Endodermal cell (in vitro differentiated cells): ENCODE measurements at regions not wholly inside any gene's neighbourhood (a gene's known extent, or its start where the extent isn't known, plus 50 kb on each side); places are given as distances from the start of the nearest gene placed in this dataset.

ENCODE experiments used
- DNase-seq: peaks from one replicate; pipeline ENCODE4 v3.0.0-alpha.2; 2017
- H3K27ac ChIP-seq: 2 replicates; pipeline ENCODE4 v1.5.1; 2013; ENCODE audit warnings: mild to moderate bottlenecking, low read depth, low read length, moderate library complexity
- H3K27me3 ChIP-seq: 2 replicates; pipeline ENCODE4 v1.6.1; 2013; ENCODE audit warnings: mild to moderate bottlenecking, low read length, moderate library complexity; ENCODE audit not compliant: insufficient read depth, control insufficient read depth, poor library complexity, severe bottlenecking
- H3K36me3 ChIP-seq: 2 replicates; pipeline ENCODE4 v1.7.0; 2013; ENCODE audit warnings: mild to moderate bottlenecking, low read length, moderate library complexity; ENCODE audit not compliant: control insufficient read depth, insufficient read depth
- H3K4me1 ChIP-seq: one replicate; pipeline ENCODE4 v1.7.0; 2013; ENCODE audit warnings: low read length; ENCODE audit not compliant: control insufficient read depth, insufficient read depth
- H3K4me3 ChIP-seq: 2 replicates; pipeline ENCODE4 v1.5.1; 2013; ENCODE audit warnings: mild to moderate bottlenecking, low read length, moderate library complexity
- H3K9ac ChIP-seq: 2 replicates; pipeline ENCODE4 v1.6.1; 2013; ENCODE audit warnings: mild to moderate bottlenecking, low read length, moderate library complexity; ENCODE audit not compliant: poor library complexity, severe bottlenecking; ENCODE audit errors: extremely low read depth
- H3K9me3 ChIP-seq: 2 replicates; pipeline ENCODE4 v1.6.1; 2013; ENCODE audit warnings: mild to moderate bottlenecking, low read length, moderate library complexity; ENCODE audit not compliant: control insufficient read depth
- H3K27ac Mint-ChIP-seq: 2 replicates; pipeline ENCODE4 v1.8.0; 2020; ENCODE audit warnings: mixed read lengths
- H3K27me3 Mint-ChIP-seq: 2 replicates; pipeline ENCODE4 v1.8.0; 2021; ENCODE audit warnings: mild to moderate bottlenecking, mixed read lengths; ENCODE audit not compliant: insufficient read depth
- H3K36me3 Mint-ChIP-seq: 2 replicates; pipeline ENCODE4 v1.8.0; 2020; ENCODE audit warnings: low read depth, mixed read lengths
- H3K4me1 Mint-ChIP-seq: 2 replicates; pipeline ENCODE4 v1.8.0; 2020; ENCODE audit warnings: mixed read lengths
- H3K4me3 Mint-ChIP-seq: 2 replicates; pipeline ENCODE4 v1.8.0; 2020; ENCODE audit warnings: mild to moderate bottlenecking, moderate library complexity, mixed read lengths
- H3K9me3 Mint-ChIP-seq: 2 replicates; pipeline ENCODE4 v1.8.0; 2020; ENCODE audit warnings: mild to moderate bottlenecking, mixed read lengths
- CTCF ChIP-seq: fragments of 200-600 bp; sonication (generic); conservative IDR thresholded peaks from 2 replicates; pipeline ENCODE4 v1.5.0; 2021; ENCODE audit warnings: antibody characterized with exemption, mild to moderate bottlenecking
- WGBS, 2 experiments: methylation state at CpG; one replicate each; pipeline versions ENCODE4 v1.1.5 to v1.1.7; 2013; ENCODE audit warnings: missing lambda C conversion rate in 2 of 2, mixed read lengths in 1 of 2; ENCODE audit not compliant: insufficient coverage in 1 of 2, insufficient read length in 1 of 2; 5-methylcytosine and 5-hydroxymethylcytosine counted together

DNA sequence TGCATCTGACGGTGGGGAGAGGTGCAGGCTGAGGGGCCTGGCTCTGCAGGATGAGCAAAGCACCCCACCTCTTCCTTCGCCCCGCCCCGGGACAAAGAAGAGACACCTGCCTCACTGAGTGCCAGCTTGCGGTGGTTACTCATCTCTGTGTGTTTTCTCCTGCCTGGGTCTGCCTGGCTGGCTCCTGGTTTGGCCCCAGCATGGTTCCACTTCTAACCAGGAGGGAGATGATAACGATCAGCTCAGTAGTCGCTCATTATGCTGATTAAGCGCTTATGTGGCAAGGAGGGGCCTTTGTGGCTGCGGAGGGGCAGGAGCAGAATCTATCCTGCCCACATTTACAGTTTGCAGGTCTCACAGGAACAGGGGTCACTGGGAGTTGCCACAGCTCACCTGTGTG, 68.7 kb upstream of the EDAR start:
- 81 to 86% methylated on average over 9 of the region's 9 CpGs for WGBS, 2 experiments
- Mint-ChIP-seq H3K27ac (no peak overlapping the region), H3K4me1 (peaks cover 3% of the 10 kb centered on the region), H3K27me3 (peaks cover 3% of the 10 kb centered on the region), H3K4me3 (no peak overlapping the region), H3K9me3 (no peaks in the 10 kb centered on the region), H3K36me3 (no peaks in the 10 kb centered on the region)
- peaks cover 4% of the 10 kb centered on the region for H3K27me3 ChIP-seq
- H3K27ac ChIP-seq = no peak overlapping the region
- TF ChIP-seq CTCF = no peak
- H3K9me3 ChIP-seq = no peaks in the 10 kb centered on the region
- H3K9ac ChIP-seq = no peak overlapping the region
- H3K4me1 ChIP-seq = no peaks in the 10 kb centered on the region
- no peak overlapping the region for H3K4me3 ChIP-seq
- H3K36me3 ChIP-seq = no peaks in the 10 kb centered on the region
- no peak for DNase-seq

DNA sequence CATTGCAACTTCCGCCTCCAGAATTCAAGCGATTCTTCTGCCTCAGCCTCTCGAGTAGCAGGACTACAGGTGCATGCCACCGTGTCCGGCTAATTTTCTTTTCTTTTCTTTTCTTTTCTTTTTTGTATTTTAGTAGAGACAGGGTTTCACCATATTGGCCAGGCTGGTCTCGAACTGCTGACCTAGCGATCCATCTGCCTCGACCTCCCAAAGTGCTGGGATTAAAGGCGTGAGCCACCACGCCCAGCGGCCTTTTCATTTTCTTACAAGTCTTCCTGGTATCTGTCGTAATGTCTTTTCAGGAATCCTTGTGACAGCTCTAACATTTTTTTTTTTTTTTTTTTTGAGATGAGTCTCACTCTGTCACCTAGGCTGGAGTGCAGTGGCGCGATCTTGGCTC, 66.4 kb upstream of the EDAR start:
- DNase-seq = no peak
- no peak overlapping the region for H3K9ac ChIP-seq
- no peaks in the 10 kb centered on the region for H3K36me3 ChIP-seq
- Mint-ChIP-seq H3K9me3 (no peaks in the 10 kb centered on the region), H3K4me3 (no peak overlapping the region), H3K4me1 (no peaks in the 10 kb centered on the region), H3K27ac (no peak overlapping the region), H3K36me3 (no peaks in the 10 kb centered on the region), H3K27me3 (peaks cover 3% of the 10 kb centered on the region)
- no peaks in the 10 kb centered on the region for H3K9me3 ChIP-seq
- 80 to 86% methylated on average over 14 of the region's 14 CpGs for WGBS, 2 experiments
- no peak overlapping the region for H3K4me3 ChIP-seq
- H3K27ac ChIP-seq = no peak overlapping the region
- H3K27me3 ChIP-seq = no peaks in the 10 kb centered on the region
- no peaks in the 10 kb centered on the region for H3K4me1 ChIP-seq
- no peak for TF ChIP-seq CTCF

DNA sequence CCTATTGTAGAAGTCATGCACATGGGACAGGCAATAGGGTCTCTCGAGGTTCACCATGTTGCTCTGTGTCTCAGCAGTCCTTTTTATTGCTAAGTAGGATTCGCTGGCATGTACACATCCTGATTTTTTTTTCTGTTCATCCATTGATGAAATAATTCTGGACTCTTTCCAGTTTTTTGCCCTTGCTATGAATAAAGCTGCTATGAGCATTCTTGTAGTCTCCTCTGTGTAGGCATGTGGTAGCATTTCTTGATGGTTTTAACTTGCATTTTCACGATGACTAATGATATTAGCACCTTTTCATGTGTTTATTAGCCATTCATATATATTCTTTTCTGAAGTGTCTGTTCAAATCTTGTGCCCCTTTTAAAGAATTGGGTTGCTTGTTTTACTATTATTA, 65.8 kb upstream of the EDAR start:
- Histone ChIP-seq H3K4me3 (no peak overlapping the region), H3K27me3 (no peaks in the 10 kb centered on the region), H3K27ac (no peak overlapping the region), H3K36me3 (no peaks in the 10 kb centered on the region), H3K4me1 (no peaks in the 10 kb centered on the region), H3K9ac (no peak overlapping the region), H3K9me3 (no peaks in the 10 kb centered on the region)
- no peak for TF ChIP-seq CTCF
- H3K9me3 Mint-ChIP-seq = no peaks in the 10 kb centered on the region
- H3K27ac Mint-ChIP-seq = no peak overlapping the region
- no peak overlapping the region for H3K4me3 Mint-ChIP-seq
- 88 to 99% methylated on average over 2 to 3 of the region's 3 CpGs for WGBS, 2 experiments
- H3K36me3 Mint-ChIP-seq = no peaks in the 10 kb centered on the region
- H3K27me3 Mint-ChIP-seq = peaks cover 3% of the 10 kb centered on the region
- H3K4me1 Mint-ChIP-seq = no peaks in the 10 kb centered on the region
- DNase-seq = no peak
